ENCODE measurements at regions not wholly inside any gene's neighbourhood (a gene's known extent, or its start where the extent isn't known, plus 50 kb on each side); places are given as distances from the start of the nearest gene placed in this dataset.

- TF ChIP-seq, protein P1, sequence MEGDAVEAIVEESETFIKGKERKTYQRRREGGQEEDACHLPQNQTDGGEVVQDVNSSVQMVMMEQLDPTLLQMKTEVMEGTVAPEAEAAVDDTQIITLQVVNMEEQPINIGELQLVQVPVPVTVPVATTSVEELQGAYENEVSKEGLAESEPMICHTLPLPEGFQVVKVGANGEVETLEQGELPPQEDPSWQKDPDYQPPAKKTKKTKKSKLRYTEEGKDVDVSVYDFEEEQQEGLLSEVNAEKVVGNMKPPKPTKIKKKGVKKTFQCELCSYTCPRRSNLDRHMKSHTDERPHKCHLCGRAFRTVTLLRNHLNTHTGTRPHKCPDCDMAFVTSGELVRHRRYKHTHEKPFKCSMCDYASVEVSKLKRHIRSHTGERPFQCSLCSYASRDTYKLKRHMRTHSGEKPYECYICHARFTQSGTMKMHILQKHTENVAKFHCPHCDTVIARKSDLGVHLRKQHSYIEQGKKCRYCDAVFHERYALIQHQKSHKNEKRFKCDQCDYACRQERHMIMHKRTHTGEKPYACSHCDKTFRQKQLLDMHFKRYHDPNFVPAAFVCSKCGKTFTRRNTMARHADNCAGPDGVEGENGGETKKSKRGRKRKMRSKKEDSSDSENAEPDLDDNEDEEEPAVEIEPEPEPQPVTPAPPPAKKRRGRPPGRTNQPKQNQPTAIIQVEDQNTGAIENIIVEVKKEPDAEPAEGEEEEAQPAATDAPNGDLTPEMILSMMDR (IDR thresholded peaks at IDR 0.05) = no peak
- no peak for TF ChIP-seq POLR2AphosphoS5 (IDR thresholded peaks at IDR 0.05)
Measured at GRCh38 chr6:165760126-165760802, 97.2 kb upstream of the PDE10A start.

Data from prostate gland (tissue), 2 donors.